A549 (cell line): ENCODE measurements at regions not wholly inside any gene's neighbourhood (a gene's known extent, or its start where the extent isn't known, plus 50 kb on each side); places are given as distances from the start of the nearest gene placed in this dataset.

Source experiments
- ATAC-seq, 2 experiments: fragments of 200-7000 bp in 1 of 2; fragments of >200 bp in 1 of 2; cut with Nextera tagmentation in 1 of 2; cut with Tn5 transposase in 1 of 2; 3 replicates each; pipeline versions ENCODE4 v1.8.0 to v1.9.1; 2018 to 2020; ENCODE audit warnings: mild to moderate bottlenecking in 1 of 2, moderate library complexity in 1 of 2
- CTCF ChIA-PET: fragments of 300-600 bp; sonication (Branson Sonifier 250); formaldehyde crosslinking; extraction: SDS; loops from one replicate; lab custom pipeline; 2021; ENCODE audit warnings: antibody characterized with exemption, inconsistent platforms; lab: Yijun Ruan, JAX
- POLR2A ChIA-PET: fragments of 350-600 bp; formaldehyde crosslinking; extraction: SDS; loops from one replicate; lab custom pipeline; 2021; ENCODE audit warnings: antibody characterized with exemption, inconsistent platforms; lab: Yijun Ruan, JAX
- DNase-seq, 2 experiments: peaks; one replicate each; pipeline versions ENCODE4 v3.0.0 to v3.0.0-alpha.2; 2011 to 2016; ENCODE audit warnings: low read depth in 1 of 2, low spot score in 1 of 2
- FAIRE-seq: peaks from 2 replicates; lab custom pipeline; 2011; peaks lifted over from hg19 to GRCh38; lab: Jason Lieb, UNC
- H3K27ac ChIP-seq, 2 experiments: fragments of >200 bp; sonication (Bioruptor Twin); formaldehyde crosslinking; 3 replicates each; pipeline ENCODE4 v1.5.1; 2016 to 2017
- H3K4me1 ChIP-seq: fragments of >200 bp; sonication (Bioruptor Twin); formaldehyde crosslinking; 3 replicates; pipeline ENCODE4 v1.6.1; 2016
- H3K4me2 ChIP-seq: fragments of >200 bp; sonication (Bioruptor Twin); formaldehyde crosslinking; 3 replicates; pipeline ENCODE4 v1.6.1; 2016
- H3K4me3 ChIP-seq: fragments of >200 bp; sonication (Bioruptor Twin); formaldehyde crosslinking; 3 replicates; pipeline ENCODE4 v1.5.1; 2016
- H3K9me3 ChIP-seq: fragments of >200 bp; sonication (Bioruptor Twin); formaldehyde crosslinking; 3 replicates; pipeline ENCODE4 v1.6.1; 2016
- ATOH8 ChIP-seq: fragments of 250-450 bp; sonication (Bioruptor Pico); IDR thresholded peaks from 2 replicates; pipeline ENCODE4 v1.5.0; 2020; ENCODE audit warnings: low read depth, mild to moderate bottlenecking, moderate library complexity
- BCL3 ChIP-seq: fragments of >200 bp; sonication (Bioruptor Twin); formaldehyde crosslinking; IDR thresholded peaks from 3 replicates; pipeline ENCODE4 v1.6.1; 2016
- CBX8 ChIP-seq: fragments of 200-600 bp; sonication (generic); IDR thresholded peaks from 2 replicates; pipeline ENCODE4 v1.6.1; 2016
- CEBPB ChIP-seq, 2 experiments: fragments of >200 bp in 1 of 2; sonication (Bioruptor Twin) in 1 of 2; formaldehyde crosslinking in 1 of 2; IDR thresholded peaks; 2 replicates each; pipeline ENCODE4 v1.6.1; 2012 to 2016
- CHD2 ChIP-seq: fragments of 150-350 bp; IDR thresholded peaks from 2 replicates; pipeline ENCODE4 v1.6.1; 2014; ENCODE audit warnings: low read length; ENCODE audit not compliant: partially characterized antibody
- CHD4 ChIP-seq: fragments of 200-600 bp; sonication (generic); IDR thresholded peaks from 2 replicates; pipeline ENCODE4 v1.6.1; 2016; ENCODE audit warnings: antibody characterized with exemption, mild to moderate bottlenecking, borderline replicate concordance
- E2F6 ChIP-seq: IDR thresholded peaks from 2 replicates; pipeline ENCODE4 v1.6.1; 2012; ENCODE audit warnings: low read depth, borderline replicate concordance
- EHF ChIP-seq: fragments of 250-450 bp; sonication (Bioruptor Pico); IDR thresholded peaks from 2 replicates; pipeline ENCODE4 v1.5.0; 2020; ENCODE audit warnings: mild to moderate bottlenecking
- EHMT2 ChIP-seq: fragments of 200-600 bp; sonication (generic); IDR thresholded peaks from 2 replicates; pipeline ENCODE4 v1.6.1; 2016; ENCODE audit warnings: antibody characterized with exemption, low read depth, mild to moderate bottlenecking, moderate library complexity
- GATA3 ChIP-seq: IDR thresholded peaks from 2 replicates; pipeline ENCODE4 v1.6.1; 2012; ENCODE audit warnings: borderline replicate concordance
- HES2 ChIP-seq: fragments of >200 bp; sonication (Bioruptor Twin); formaldehyde crosslinking; IDR thresholded peaks from 2 replicates; pipeline ENCODE4 v1.6.1; 2016
- HOXA7 ChIP-seq: fragments of 250-450 bp; sonication (Bioruptor Pico); IDR thresholded peaks from 2 replicates; pipeline ENCODE4 v1.5.0; 2020; ENCODE audit warnings: mild to moderate bottlenecking, moderate library complexity
- JUN ChIP-seq, 2 experiments: fragments of >200 bp; sonication (Bioruptor Twin); formaldehyde crosslinking; IDR thresholded peaks; 2 replicates in 1 of 2; 3 replicates in 1 of 2; pipeline ENCODE4 v1.6.1; 2016 to 2017
- JUNB ChIP-seq: fragments of >200 bp; sonication (Bioruptor Twin); formaldehyde crosslinking; IDR thresholded peaks from 2 replicates; pipeline ENCODE4 v1.6.1; 2016
- KDM5A ChIP-seq: fragments of 200-600 bp; sonication (generic); IDR thresholded peaks from 2 replicates; pipeline ENCODE4 v1.6.1; 2016; ENCODE audit warnings: antibody characterized with exemption, mild to moderate bottlenecking
- MAFK ChIP-seq: fragments of 450-650 bp; IDR thresholded peaks from 2 replicates; pipeline ENCODE4 v1.6.1; 2014; ENCODE audit not compliant: partially characterized antibody
- MYC ChIP-seq: IDR thresholded peaks from 2 replicates; pipeline ENCODE4 v1.6.1; 2012; ENCODE audit warnings: mild to moderate bottlenecking, inconsistent platforms, low read length, improper control_type of control experiment, borderline replicate concordance
- NPAS2 ChIP-seq: fragments of 250-450 bp; sonication (Bioruptor Pico); IDR thresholded peaks from 2 replicates; pipeline ENCODE4 v1.8.0; 2022; ENCODE audit warnings: mild to moderate bottlenecking, moderate library complexity, borderline replicate concordance
- NR3C1 ChIP-seq: fragments of >200 bp; sonication (Bioruptor Twin); formaldehyde crosslinking; IDR thresholded peaks from 3 replicates; pipeline ENCODE4 v1.6.1; 2017
- PBX3 ChIP-seq: IDR thresholded peaks from 2 replicates; pipeline ENCODE4 v1.6.1; 2012
- PHF8 ChIP-seq: fragments of 200-600 bp; sonication (generic); IDR thresholded peaks from 2 replicates; pipeline ENCODE4 v1.6.1; 2016; ENCODE audit warnings: low read depth, mild to moderate bottlenecking, antibody characterized with exemption, moderate library complexity, borderline replicate concordance
- RCOR1 ChIP-seq: fragments of 150-350 bp; IDR thresholded peaks from 2 replicates; pipeline ENCODE4 v1.6.1; 2014; ENCODE audit warnings: antibody characterized with exemption, low read length, low read depth
- REST ChIP-seq: fragments of 200-600 bp; sonication (generic); IDR thresholded peaks from 2 replicates; pipeline ENCODE4 v1.6.1; 2016; ENCODE audit warnings: antibody characterized with exemption, mild to moderate bottlenecking, moderate library complexity
- SREBF2 ChIP-seq: fragments of 450-650 bp; IDR thresholded peaks from 2 replicates; pipeline ENCODE4 v1.6.1; 2014; ENCODE audit warnings: mild to moderate bottlenecking, moderate library complexity
- TFCP2L1 ChIP-seq: fragments of 250-450 bp; sonication (Bioruptor Pico); IDR thresholded peaks from 2 replicates; pipeline ENCODE4 v1.5.0; 2021; ENCODE audit warnings: mild to moderate bottlenecking
- ZNF302 ChIP-seq: fragments of 250-450 bp; sonication (Bioruptor Pico); IDR thresholded peaks from 2 replicates; pipeline ENCODE4 v1.9.0; 2021; ENCODE audit warnings: inconsistent platforms, mild to moderate bottlenecking, moderate library complexity
- WGBS: methylation state at CpG from one replicate; pipeline ENCODE4 v1.1.6; 2017; ENCODE audit errors: missing lambda C conversion rate; 5-methylcytosine and 5-hydroxymethylcytosine counted together

- H3K4me2 ChIP-seq: no peak overlapping the region
- peaks cover 4% of the 10 kb centered on the region; the same call in 1 of the 3 replicates for H3K4me1 ChIP-seq
- no peak overlapping the region for H3K4me3 ChIP-seq
- FAIRE-seq: no peak
- no peak for DNase-seq
- no peak for ATAC-seq
- H3K9me3 ChIP-seq: no peaks in the 10 kb centered on the region
- ChIA-PET CTCF (no interaction called here), POLR2A (no interaction called here)
- no peak for TF ChIP-seq E2F6
- no peak for TF ChIP-seq NR3C1
- no peak for TF ChIP-seq EHF (CRISPR knock-in tag)
- TF ChIP-seq ATOH8 (CRISPR knock-in tag): no peak
- no peak for TF ChIP-seq NPAS2
- no peak for TF ChIP-seq CHD2
- TF ChIP-seq KDM5A: no peak
- TF ChIP-seq JUN (IDR thresholded peaks at IDR 0.05): no peak
- TF ChIP-seq RCOR1: no peak
- TF ChIP-seq PHF8: no peak
- TF ChIP-seq SREBF2: no peak
- no peak for TF ChIP-seq HES2
- no peak for TF ChIP-seq CBX8
- TF ChIP-seq GATA3: no peak
- no peak for TF ChIP-seq EHMT2
- TF ChIP-seq CEBPB (IDR thresholded peaks at IDR 0.05): no peak
- TF ChIP-seq HOXA7: no peak
- TF ChIP-seq MYC: no peak
- no peak for TF ChIP-seq TFCP2L1
- 99% methylated on average over 5 of the region's 5 CpGs for WGBS
- no peak overlapping the region for H3K27ac ChIP-seq
Measured at GRCh38 chr6:139519571-139520031, 145.2 kb upstream of the CITED2 start.

GRCh38 chr6:139519097-139519496 is 144.6 kb upstream of the CITED2 start:
- Histone ChIP-seq H3K9me3 (no peaks in the 10 kb centered on the region), H3K4me3 (no peak overlapping the region), H3K27ac (no peak overlapping the region), H3K4me1 (peaks cover 4% of the 10 kb centered on the region; the same call in 1 of the 3 replicates)
- FAIRE-seq (no peak), ATAC-seq (no peak), DNase-seq (no peak)
- 92% methylated on average over 5 of the region's 5 CpGs for WGBS
- ChIA-PET POLR2A (no interaction called here), CTCF (no interaction called here)
- TF ChIP-seq GATA3: no peak
- no peak for TF ChIP-seq ZNF302 (CRISPR knock-in tag)
- no peak for TF ChIP-seq PBX3
- TF ChIP-seq REST: no peak
- no peak for TF ChIP-seq PHF8
- TF ChIP-seq CHD4: no peak
- no peak for TF ChIP-seq EHMT2
- TF ChIP-seq JUNB: no peak
- TF ChIP-seq BCL3: no peak
- TF ChIP-seq MAFK: no peak
- TF ChIP-seq, all 56 proteins: peak for 0
- H3K4me2 ChIP-seq: no peak overlapping the region
